Endothelial cell (in vitro differentiated cells): ENCODE measurements at regions not wholly inside any gene's neighbourhood (a gene's known extent, or its start where the extent isn't known, plus 50 kb on each side); places are given as distances from the start of the nearest gene placed in this dataset.

Experiments
- DNase-seq: peaks from one replicate; pipeline ENCODE4 v3.0.0; 2021; ENCODE audit warnings: low spot score
- H3K27ac Mint-ChIP-seq: one replicate; pipeline ENCODE4 v1.8.0; 2021; ENCODE audit warnings: mixed read lengths, inconsistent platforms; ENCODE audit not compliant: unreplicated experiment
- H3K27me3 Mint-ChIP-seq: one replicate; pipeline ENCODE4 v1.8.0; 2021; ENCODE audit warnings: mild to moderate bottlenecking, moderate library complexity, mixed read lengths, inconsistent platforms; ENCODE audit not compliant: unreplicated experiment
- H3K36me3 Mint-ChIP-seq: one replicate; pipeline ENCODE4 v1.8.0; 2021; ENCODE audit warnings: mild to moderate bottlenecking, low read depth, mixed read lengths, inconsistent platforms; ENCODE audit not compliant: unreplicated experiment
- H3K4me1 Mint-ChIP-seq: one replicate; pipeline ENCODE4 v1.8.0; 2021; ENCODE audit warnings: mild to moderate bottlenecking, mixed read lengths, inconsistent platforms; ENCODE audit not compliant: unreplicated experiment
- H3K4me3 Mint-ChIP-seq: one replicate; pipeline ENCODE4 v1.8.0; 2021; ENCODE audit warnings: mild to moderate bottlenecking, mixed read lengths, inconsistent platforms; ENCODE audit not compliant: unreplicated experiment
- H3K9me3 Mint-ChIP-seq: one replicate; pipeline ENCODE4 v1.8.0; 2021; ENCODE audit warnings: mixed read lengths, inconsistent platforms; ENCODE audit not compliant: unreplicated experiment
- CTCF ChIP-seq: fragments of 200-600 bp; sonication (generic); IDR thresholded peaks from one replicate; pipeline ENCODE4 v1.5.0; 2021; ENCODE audit warnings: antibody characterized with exemption; ENCODE audit not compliant: unreplicated experiment

GRCh38 chr20:39270837-39271604 is 308.9 kb downstream of the DHX35 start:
- peaks cover 6% of the 10 kb centered on the region for H3K27me3 Mint-ChIP-seq
- no peaks in the 10 kb centered on the region for H3K9me3 Mint-ChIP-seq
- no peak overlapping the region for H3K4me3 Mint-ChIP-seq
- no peaks in the 10 kb centered on the region for H3K36me3 Mint-ChIP-seq
- peaks cover 10% of the 10 kb centered on the region for H3K4me1 Mint-ChIP-seq
- DNase-seq: no peak
- no peak overlapping the region for H3K27ac Mint-ChIP-seq
- no peak for TF ChIP-seq CTCF

GRCh38 chr20:39269493-39270217 is 307.5 kb downstream of the DHX35 start:
- H3K4me1 Mint-ChIP-seq: peaks cover 18% of the 10 kb centered on the region
- peaks cover 2% of the 10 kb centered on the region for H3K27me3 Mint-ChIP-seq
- DNase-seq: no peak
- TF ChIP-seq CTCF: no peak
- no peaks in the 10 kb centered on the region for H3K9me3 Mint-ChIP-seq
- H3K27ac Mint-ChIP-seq: no peak overlapping the region
- H3K36me3 Mint-ChIP-seq: no peaks in the 10 kb centered on the region
- no peak overlapping the region for H3K4me3 Mint-ChIP-seq

GRCh38 chr20:39268981-39269461 is 306.9 kb downstream of the DHX35 start:
- Mint-ChIP-seq H3K27me3 (peaks cover 4% of the 10 kb centered on the region), H3K4me1 (peaks cover 19% of the 10 kb centered on the region), H3K27ac (no peak overlapping the region), H3K9me3 (no peaks in the 10 kb centered on the region), H3K4me3 (no peak overlapping the region), H3K36me3 (no peaks in the 10 kb centered on the region)
- peak; percentile 93 for TF ChIP-seq CTCF
- DNase-seq: peak; percentile 82

GRCh38 chr20:39268491-39268951 is 306.4 kb downstream of the DHX35 start:
- Mint-ChIP-seq H3K27me3 (peaks cover 4% of the 10 kb centered on the region), H3K9me3 (no peaks in the 10 kb centered on the region), H3K27ac (no peak overlapping the region), H3K36me3 (no peaks in the 10 kb centered on the region), H3K4me3 (no peak overlapping the region), H3K4me1 (peaks cover 19% of the 10 kb centered on the region)
- no peak for DNase-seq
- no peak for TF ChIP-seq CTCF

- H3K27ac Mint-ChIP-seq: no peak overlapping the region
- H3K4me1 Mint-ChIP-seq: peaks cover 19% of the 10 kb centered on the region
- H3K9me3 Mint-ChIP-seq: no peaks in the 10 kb centered on the region
- H3K36me3 Mint-ChIP-seq: no peaks in the 10 kb centered on the region
- H3K27me3 Mint-ChIP-seq: peaks cover 4% of the 10 kb centered on the region
- no peak for DNase-seq
- no peak overlapping the region for H3K4me3 Mint-ChIP-seq
- TF ChIP-seq CTCF: no peak
Observed at GRCh38 chr20:39266989-39267388, 304.8 kb downstream of the DHX35 start.
